SK-N-SH (cell line): ENCODE measurements at regions not wholly inside any gene's neighbourhood (a gene's known extent, or its start where the extent isn't known, plus 50 kb on each side); places are given as distances from the start of the nearest gene placed in this dataset.

Experiments
- CTCF ChIA-PET: fragments of 300-600, 350-600 bp; formaldehyde crosslinking; extraction: SDS; loops from one replicate; lab custom pipeline; 2021; lab: Yijun Ruan, JAX
- POLR2A ChIA-PET: fragments of 350-600 bp; sonication (Branson Sonifier 250); formaldehyde crosslinking; extraction: SDS; loops from one replicate; lab custom pipeline; 2020; ENCODE audit warnings: antibody characterized with exemption, inconsistent platforms; lab: Yijun Ruan, JAX
- DNase-seq: peaks from one replicate; pipeline ENCODE4 v3.0.0; 2012
- H2AFZ ChIP-seq: fragments of 200-600 bp; sonication (generic); 2 replicates; pipeline ENCODE4 v1.8.1; 2016; ENCODE audit warnings: antibody characterized with exemption, mild to moderate bottlenecking, low read depth
- H3F3A ChIP-seq: fragments of 200-600 bp; sonication (generic); replicated peaks from 2 replicates; pipeline ENCODE3; 2016; ENCODE audit warnings: antibody characterized with exemption, mild to moderate bottlenecking; ENCODE audit not compliant: insufficient read depth
- H3K27ac ChIP-seq, 2 experiments: fragments of 200-500 bp in 1 of 2; fragments of 200-600 bp in 1 of 2; sonication (Bioruptor generic) in 1 of 2; sonication (generic), shearing (Covaris generic) in 1 of 2; 2 replicates each; pipeline versions ENCODE4 v1.5.1 to v1.6.1; 2014 to 2016; ENCODE audit warnings: low read depth in 2 of 2, inconsistent platforms in 1 of 2, low read length in 1 of 2, mild to moderate bottlenecking in 1 of 2, mixed read lengths in 1 of 2
- H3K27me3 ChIP-seq: fragments of 200-600 bp; sonication (generic), shearing (Covaris generic); 2 replicates; pipeline ENCODE4 v1.6.1; 2016; ENCODE audit warnings: mixed run types; ENCODE audit not compliant: insufficient read depth
- H3K36me3 ChIP-seq, 2 experiments: fragments of 200-500 bp in 1 of 2; fragments of 200-600 bp in 1 of 2; sonication (Bioruptor generic) in 1 of 2; sonication (generic) in 1 of 2; replicated peaks in 1 of 2; 2 replicates each; pipeline versions ENCODE3 to v1.5.1; 2014 to 2016; ENCODE audit warnings: low read length in 1 of 2, mild to moderate bottlenecking in 1 of 2; ENCODE audit not compliant: insufficient read depth in 2 of 2, control insufficient read depth in 1 of 2
- H3K4me1 ChIP-seq, 2 experiments: fragments of 200-500 bp in 1 of 2; fragments of 200-600 bp in 1 of 2; sonication (Bioruptor generic) in 1 of 2; sonication (generic), shearing (Covaris generic) in 1 of 2; 2 replicates each; pipeline versions ENCODE4 v1.5.1 to v1.6.1; 2014 to 2016; ENCODE audit warnings: low read depth in 1 of 2, low read length in 1 of 2, mixed run types in 1 of 2; ENCODE audit not compliant: insufficient read depth in 2 of 2, control insufficient read depth in 1 of 2
- H3K4me2 ChIP-seq: fragments of 200-600 bp; sonication (generic), shearing (Covaris generic); 2 replicates; pipeline ENCODE4 v1.6.1; 2017; ENCODE audit warnings: mixed run types
- H3K4me3 ChIP-seq, 2 experiments: fragments of 200-500 bp in 1 of 2; fragments of 200-600 bp in 1 of 2; sonication (Bioruptor generic) in 1 of 2; sonication (generic), shearing (Covaris generic) in 1 of 2; 2 replicates each; pipeline versions ENCODE4 v1.5.1 to v1.8.1; 2014 to 2016; ENCODE audit warnings: low read depth in 2 of 2, inconsistent platforms in 1 of 2, low read length in 1 of 2, mild to moderate bottlenecking in 1 of 2, mixed read lengths in 1 of 2, moderate library complexity in 1 of 2
- H3K79me2 ChIP-seq: fragments of 200-600 bp; sonication (generic); 2 replicates; pipeline ENCODE4 v1.8.1; 2017; ENCODE audit warnings: mild to moderate bottlenecking; ENCODE audit not compliant: insufficient read depth
- H3K9ac ChIP-seq: fragments of 200-600 bp; sonication (generic); 2 replicates; pipeline ENCODE4 v1.6.1; 2017; ENCODE audit warnings: mixed run types
- H3K9me2 ChIP-seq: fragments of 200-600 bp; sonication (generic); 2 replicates; pipeline ENCODE4 v1.6.1; 2017; ENCODE audit warnings: mixed run types
- H3K9me3 ChIP-seq: fragments of 200-600 bp; sonication (generic); 2 replicates; pipeline ENCODE4 v1.6.1; 2017; ENCODE audit warnings: mixed run types, mild to moderate bottlenecking, moderate library complexity
- H4K20me1 ChIP-seq: fragments of 200-600 bp; sonication (generic); 2 replicates; pipeline ENCODE4 v1.6.1; 2017; ENCODE audit warnings: mild to moderate bottlenecking, mixed run types; ENCODE audit not compliant: insufficient read depth
- CTCF ChIP-seq: fragments of 200-600 bp; sonication (generic); IDR thresholded peaks from 2 replicates; pipeline ENCODE4 v1.6.1; 2017; ENCODE audit warnings: antibody characterized with exemption, mild to moderate bottlenecking, moderate library complexity
- FOXJ3 ChIP-seq: sonication (generic); formaldehyde crosslinking; IDR thresholded peaks from 2 replicates; pipeline ENCODE4 v1.5.1; 2020; ENCODE audit warnings: mild to moderate bottlenecking, missing genetic modification reagents
- GABPA ChIP-seq: IDR thresholded peaks from 2 replicates; pipeline ENCODE4 v1.4.0; 2012; ENCODE audit warnings: low read depth, mild to moderate bottlenecking
- GATA2 ChIP-seq: sonication (generic); formaldehyde crosslinking; IDR thresholded peaks from 2 replicates; pipeline ENCODE4 v1.5.0; 2020; ENCODE audit warnings: mild to moderate bottlenecking, missing genetic modification reagents
- MEF2A ChIP-seq: IDR thresholded peaks from 2 replicates; pipeline ENCODE4 v1.4.0; 2012; ENCODE audit warnings: low read depth, borderline replicate concordance
- MXI1 ChIP-seq: IDR thresholded peaks from 2 replicates; pipeline ENCODE4 v1.6.1; 2012; ENCODE audit warnings: mild to moderate bottlenecking, low read depth, low read length, improper control_type of control experiment
- NFIC ChIP-seq: IDR thresholded peaks from 2 replicates; pipeline ENCODE4 v1.4.0; 2012; ENCODE audit warnings: borderline replicate concordance
- PBX3 ChIP-seq: IDR thresholded peaks from 2 replicates; pipeline ENCODE4; 2012
- RAD21 ChIP-seq: IDR thresholded peaks from 2 replicates; pipeline ENCODE4 v1.6.1; 2012; ENCODE audit warnings: mild to moderate bottlenecking, low read length
- RFX5 ChIP-seq: IDR thresholded peaks from 2 replicates; pipeline ENCODE4 v1.6.1; 2012; ENCODE audit warnings: mild to moderate bottlenecking, improper control_type of control experiment, low read length
- RXRA ChIP-seq: IDR thresholded peaks from 2 replicates; pipeline ENCODE4 v1.4.0; 2012; ENCODE audit warnings: low read depth, mild to moderate bottlenecking, borderline replicate concordance
- SIN3A ChIP-seq: IDR thresholded peaks from 2 replicates; pipeline ENCODE4 v1.6.1; 2012; ENCODE audit warnings: low read depth, mild to moderate bottlenecking, low read length, moderate library complexity, borderline replicate concordance
- SMC3 ChIP-seq: IDR thresholded peaks from 2 replicates; pipeline ENCODE4 v1.6.1; 2012; ENCODE audit warnings: low read depth, low read length, improper control_type of control experiment
- TEAD4 ChIP-seq: IDR thresholded peaks from 2 replicates; pipeline ENCODE4 v1.4.0; 2012; ENCODE audit warnings: mild to moderate bottlenecking, borderline replicate concordance; ENCODE audit not compliant: insufficient read depth
- USF1 ChIP-seq: IDR thresholded peaks from 2 replicates; pipeline ENCODE4 v1.4.0; 2012; ENCODE audit warnings: low read depth, borderline replicate concordance
- YY1 ChIP-seq: IDR thresholded peaks from 2 replicates; pipeline ENCODE4 v1.4.0; 2012; ENCODE audit warnings: low read depth, mild to moderate bottlenecking
- WGBS: methylation state at CpG from one replicate; pipeline ENCODE4 v1.1.6; 2017; ENCODE audit warnings: low lambda C conversion rate; 5-methylcytosine and 5-hydroxymethylcytosine counted together
- TF ChIP-seq, protein P1 (sequence below): IDR thresholded peaks from 2 replicates; pipeline ENCODE4 v1.6.1; 2012; ENCODE audit warnings: mild to moderate bottlenecking, low read depth, low read length, moderate library complexity
- TF ChIP-seq, protein P2 (sequence below): fragments of 150-350 bp; IDR thresholded peaks from 2 replicates; pipeline ENCODE4 v1.6.1; 2016; ENCODE audit warnings: mild to moderate bottlenecking, low read depth, low read length

DNA sequence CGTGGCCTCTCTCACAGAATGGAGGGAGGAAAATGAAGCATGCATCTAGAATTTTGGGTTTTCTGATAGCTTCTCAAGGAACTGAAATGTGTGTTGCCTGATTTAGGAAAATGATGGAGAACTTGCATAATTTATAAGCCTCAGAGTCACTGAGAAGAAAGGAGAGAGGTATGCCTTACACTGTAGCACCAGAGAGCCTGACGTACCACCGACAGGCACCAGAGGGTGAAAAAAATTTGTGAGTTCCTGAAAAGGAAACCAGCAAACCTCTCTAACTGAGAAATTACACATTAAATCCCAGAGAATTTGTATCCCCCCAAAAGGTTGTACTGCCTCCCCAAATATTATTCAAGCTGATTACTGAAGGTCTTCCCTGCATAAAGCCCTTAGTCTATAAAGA is 915.3 kb upstream of the SLITRK6 start (continued):
- no peak for TF ChIP-seq USF1
- no peak for TF ChIP-seq FOXJ3 (CRISPR knock-in tag)
- TF ChIP-seq, protein P1, sequence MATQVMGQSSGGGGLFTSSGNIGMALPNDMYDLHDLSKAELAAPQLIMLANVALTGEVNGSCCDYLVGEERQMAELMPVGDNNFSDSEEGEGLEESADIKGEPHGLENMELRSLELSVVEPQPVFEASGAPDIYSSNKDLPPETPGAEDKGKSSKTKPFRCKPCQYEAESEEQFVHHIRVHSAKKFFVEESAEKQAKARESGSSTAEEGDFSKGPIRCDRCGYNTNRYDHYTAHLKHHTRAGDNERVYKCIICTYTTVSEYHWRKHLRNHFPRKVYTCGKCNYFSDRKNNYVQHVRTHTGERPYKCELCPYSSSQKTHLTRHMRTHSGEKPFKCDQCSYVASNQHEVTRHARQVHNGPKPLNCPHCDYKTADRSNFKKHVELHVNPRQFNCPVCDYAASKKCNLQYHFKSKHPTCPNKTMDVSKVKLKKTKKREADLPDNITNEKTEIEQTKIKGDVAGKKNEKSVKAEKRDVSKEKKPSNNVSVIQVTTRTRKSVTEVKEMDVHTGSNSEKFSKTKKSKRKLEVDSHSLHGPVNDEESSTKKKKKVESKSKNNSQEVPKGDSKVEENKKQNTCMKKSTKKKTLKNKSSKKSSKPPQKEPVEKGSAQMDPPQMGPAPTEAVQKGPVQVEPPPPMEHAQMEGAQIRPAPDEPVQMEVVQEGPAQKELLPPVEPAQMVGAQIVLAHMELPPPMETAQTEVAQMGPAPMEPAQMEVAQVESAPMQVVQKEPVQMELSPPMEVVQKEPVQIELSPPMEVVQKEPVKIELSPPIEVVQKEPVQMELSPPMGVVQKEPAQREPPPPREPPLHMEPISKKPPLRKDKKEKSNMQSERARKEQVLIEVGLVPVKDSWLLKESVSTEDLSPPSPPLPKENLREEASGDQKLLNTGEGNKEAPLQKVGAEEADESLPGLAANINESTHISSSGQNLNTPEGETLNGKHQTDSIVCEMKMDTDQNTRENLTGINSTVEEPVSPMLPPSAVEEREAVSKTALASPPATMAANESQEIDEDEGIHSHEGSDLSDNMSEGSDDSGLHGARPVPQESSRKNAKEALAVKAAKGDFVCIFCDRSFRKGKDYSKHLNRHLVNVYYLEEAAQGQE = no peak
- TF ChIP-seq, protein P2, sequence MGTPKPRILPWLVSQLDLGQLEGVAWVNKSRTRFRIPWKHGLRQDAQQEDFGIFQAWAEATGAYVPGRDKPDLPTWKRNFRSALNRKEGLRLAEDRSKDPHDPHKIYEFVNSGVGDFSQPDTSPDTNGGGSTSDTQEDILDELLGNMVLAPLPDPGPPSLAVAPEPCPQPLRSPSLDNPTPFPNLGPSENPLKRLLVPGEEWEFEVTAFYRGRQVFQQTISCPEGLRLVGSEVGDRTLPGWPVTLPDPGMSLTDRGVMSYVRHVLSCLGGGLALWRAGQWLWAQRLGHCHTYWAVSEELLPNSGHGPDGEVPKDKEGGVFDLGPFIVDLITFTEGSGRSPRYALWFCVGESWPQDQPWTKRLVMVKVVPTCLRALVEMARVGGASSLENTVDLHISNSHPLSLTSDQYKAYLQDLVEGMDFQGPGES = no peak

- no peak overlapping the region for H3K9ac ChIP-seq
- no peak overlapping the region for H3K4me2 ChIP-seq
- POLR2A ChIA-PET = no interaction called here
- H3K36me3 ChIP-seq = no peaks in the 10 kb centered on the region
- H3F3A ChIP-seq = no peaks in the 10 kb centered on the region
- H3K9me2 ChIP-seq = no peaks in the 10 kb centered on the region
- no peaks in the 10 kb centered on the region for H3K9me3 ChIP-seq
- WGBS = 10% methylated on average over 3 of the region's 3 CpGs
- CTCF ChIA-PET = interaction anchor here (0.6 to 1.3 kb wide), 2 partner anchors 9 to 17 kb away, joined by 3 read pairs; no protein-coding TSS in a partner anchor
- TF ChIP-seq RXRA (no peak), GATA2 (CRISPR knock-in tag) (no peak), PBX3 (no peak), CTCF (peak; percentile 55), SIN3A (no peak), TEAD4 (no peak), RFX5 (no peak), NFIC (no peak), MXI1 (no peak), MEF2A (no peak), SMC3 (0 out of 2 replicates have a peak, but pooled peaks have one; percentile 23), YY1 (no peak), GABPA (no peak), RAD21 (peak; percentile 47)
- TF ChIP-seq, protein P1 = no peak
- TF ChIP-seq, all 33 proteins: peak for 3
- no peaks in the 10 kb centered on the region for H4K20me1 ChIP-seq
- H3K4me3 ChIP-seq = no peak overlapping the region
- H2AFZ ChIP-seq = no peak overlapping the region
- no peak overlapping the region for H3K27ac ChIP-seq
- no peaks in the 10 kb centered on the region for H3K27me3 ChIP-seq
- DNase-seq = peak; percentile 3
- H3K79me2 ChIP-seq = no peaks in the 10 kb centered on the region
- no peaks in the 10 kb centered on the region; a peak in 1 of 4 replicates for H3K4me1 ChIP-seq
Measured at GRCh38 chr13:86725105-86725504, 925.9 kb upstream of the SLITRK6 start.
